ENCODE measurements at regions not wholly inside any gene's neighbourhood (a gene's known extent, or its start where the extent isn't known, plus 50 kb on each side); places are given as distances from the start of the nearest gene placed in this dataset.

GRCh38 chr10:6351495-6351894 is 148.8 kb downstream of the PFKFB3 start:
- TF ChIP-seq, protein P1, sequence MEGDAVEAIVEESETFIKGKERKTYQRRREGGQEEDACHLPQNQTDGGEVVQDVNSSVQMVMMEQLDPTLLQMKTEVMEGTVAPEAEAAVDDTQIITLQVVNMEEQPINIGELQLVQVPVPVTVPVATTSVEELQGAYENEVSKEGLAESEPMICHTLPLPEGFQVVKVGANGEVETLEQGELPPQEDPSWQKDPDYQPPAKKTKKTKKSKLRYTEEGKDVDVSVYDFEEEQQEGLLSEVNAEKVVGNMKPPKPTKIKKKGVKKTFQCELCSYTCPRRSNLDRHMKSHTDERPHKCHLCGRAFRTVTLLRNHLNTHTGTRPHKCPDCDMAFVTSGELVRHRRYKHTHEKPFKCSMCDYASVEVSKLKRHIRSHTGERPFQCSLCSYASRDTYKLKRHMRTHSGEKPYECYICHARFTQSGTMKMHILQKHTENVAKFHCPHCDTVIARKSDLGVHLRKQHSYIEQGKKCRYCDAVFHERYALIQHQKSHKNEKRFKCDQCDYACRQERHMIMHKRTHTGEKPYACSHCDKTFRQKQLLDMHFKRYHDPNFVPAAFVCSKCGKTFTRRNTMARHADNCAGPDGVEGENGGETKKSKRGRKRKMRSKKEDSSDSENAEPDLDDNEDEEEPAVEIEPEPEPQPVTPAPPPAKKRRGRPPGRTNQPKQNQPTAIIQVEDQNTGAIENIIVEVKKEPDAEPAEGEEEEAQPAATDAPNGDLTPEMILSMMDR (conservative IDR thresholded peaks at IDR 0.05), result no peak
- no peak for TF ChIP-seq EZH2 (IDR thresholded peaks at IDR 0.05; ENCODE audit: low read depth)

Data from PC-9 (cell line).